ENCODE measurements at regions not wholly inside any gene's neighbourhood (a gene's known extent, or its start where the extent isn't known, plus 50 kb on each side); places are given as distances from the start of the nearest gene placed in this dataset.

- TF ChIP-seq CTCF (IDR thresholded peaks at IDR 0.05): no peak
- Histone ChIP-seq H3K36me3 (no peaks in the 10 kb centered on the region), H3K27ac (no peak overlapping the region), H3K4me1 (ENCODE audit: control insufficient read depth in 1 of 2, insufficient read depth in 1 of 2, low read depth in 1 of 2, low read length in 1 of 2) (no peaks in the 10 kb centered on the region), H3K9me3 (no peaks in the 10 kb centered on the region), H3K4me3 (ENCODE audit: low read depth in 1 of 2, low read length in 1 of 2) (no peak overlapping the region), H3K27me3 (no peaks in the 10 kb centered on the region)
Observed at GRCh38 chr4:178105242-178105641, 663.0 kb upstream of the AGA start.

GRCh38 chr4:178136736-178137345 lies 694.6 kb upstream of the AGA start:
- no peak for TF ChIP-seq CTCF (IDR thresholded peaks at IDR 0.05)
- Histone ChIP-seq H3K27me3 (no peaks in the 10 kb centered on the region), H3K9me3 (peaks cover 8% of the 10 kb centered on the region), H3K4me3 (ENCODE audit: low read depth in 1 of 2, low read length in 1 of 2) (no peak overlapping the region), H3K36me3 (no peaks in the 10 kb centered on the region), H3K4me1 (ENCODE audit: control insufficient read depth in 1 of 2, insufficient read depth in 1 of 2, low read depth in 1 of 2, low read length in 1 of 2) (no peaks in the 10 kb centered on the region), H3K27ac (no peak overlapping the region)

GRCh38 chr4:178137732-178138471 lies 695.7 kb upstream of the AGA start:
- no peak for TF ChIP-seq CTCF (IDR thresholded peaks at IDR 0.05)
- Histone ChIP-seq H3K27ac (no peak overlapping the region), H3K9me3 (peaks cover 8% of the 10 kb centered on the region), H3K4me3 (ENCODE audit: low read depth in 1 of 2, low read length in 1 of 2) (no peak overlapping the region), H3K36me3 (no peaks in the 10 kb centered on the region), H3K27me3 (no peaks in the 10 kb centered on the region), H3K4me1 (ENCODE audit: control insufficient read depth in 1 of 2, insufficient read depth in 1 of 2, low read depth in 1 of 2, low read length in 1 of 2) (no peaks in the 10 kb centered on the region)

GRCh38 chr4:178138491-178138890 lies 696.3 kb upstream of the AGA start:
- TF ChIP-seq CTCF (IDR thresholded peaks at IDR 0.05): no peak
- H3K9me3 ChIP-seq: peaks cover 8% of the 10 kb centered on the region
- H3K4me3 ChIP-seq (ENCODE audit: low read depth in 1 of 2, low read length in 1 of 2): no peak overlapping the region
- H3K27ac ChIP-seq: no peak overlapping the region
- no peaks in the 10 kb centered on the region for H3K27me3 ChIP-seq
- H3K4me1 ChIP-seq (ENCODE audit: control insufficient read depth in 1 of 2, insufficient read depth in 1 of 2, low read depth in 1 of 2, low read length in 1 of 2): no peaks in the 10 kb centered on the region
- no peaks in the 10 kb centered on the region for H3K36me3 ChIP-seq

- H3K36me3 ChIP-seq: no peaks in the 10 kb centered on the region
- H3K4me3 ChIP-seq (ENCODE audit: low read depth in 1 of 2, low read length in 1 of 2): no peak overlapping the region
- peaks cover 8% of the 10 kb centered on the region for H3K9me3 ChIP-seq
- no peak overlapping the region for H3K27ac ChIP-seq
- no peaks in the 10 kb centered on the region for H3K27me3 ChIP-seq
- H3K4me1 ChIP-seq (ENCODE audit: control insufficient read depth in 1 of 2, insufficient read depth in 1 of 2, low read depth in 1 of 2, low read length in 1 of 2): no peaks in the 10 kb centered on the region
- no peak for TF ChIP-seq CTCF (IDR thresholded peaks at IDR 0.05)
Observed at GRCh38 chr4:178140326-178140915, 698.2 kb upstream of the AGA start.
